GM21529 (cell line): ENCODE measurements at regions not wholly inside any gene's neighbourhood (a gene's known extent, or its start where the extent isn't known, plus 50 kb on each side); places are given as distances from the start of the nearest gene placed in this dataset.

Experiments
- ATAC-seq: cut with Tn5 transposase; IDR thresholded peaks from one replicate; pipeline ENCODE4 v1.9.1; 2021; ENCODE audit not compliant: unreplicated experiment

DNA sequence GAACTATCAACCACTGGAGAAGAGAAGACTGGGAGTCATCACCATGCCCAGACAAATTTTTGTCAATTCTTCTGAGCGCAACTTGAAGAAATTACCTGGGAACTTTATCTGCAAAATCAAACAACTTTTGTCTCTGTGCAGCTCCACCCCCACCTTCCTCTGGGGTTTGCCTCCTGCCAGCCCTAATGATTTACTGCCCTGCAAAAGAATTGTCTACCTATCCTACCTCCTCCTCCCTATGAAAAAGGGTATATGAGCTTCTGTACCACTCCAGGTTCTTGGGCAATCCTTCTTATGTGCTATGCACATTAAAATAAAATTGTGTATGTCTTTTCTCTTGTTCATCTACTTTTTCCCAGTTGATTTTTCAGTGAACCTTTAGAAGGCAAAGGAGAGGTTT is 191.9 kb downstream of the URB2 start:
- ATAC-seq = no peak

DNA sequence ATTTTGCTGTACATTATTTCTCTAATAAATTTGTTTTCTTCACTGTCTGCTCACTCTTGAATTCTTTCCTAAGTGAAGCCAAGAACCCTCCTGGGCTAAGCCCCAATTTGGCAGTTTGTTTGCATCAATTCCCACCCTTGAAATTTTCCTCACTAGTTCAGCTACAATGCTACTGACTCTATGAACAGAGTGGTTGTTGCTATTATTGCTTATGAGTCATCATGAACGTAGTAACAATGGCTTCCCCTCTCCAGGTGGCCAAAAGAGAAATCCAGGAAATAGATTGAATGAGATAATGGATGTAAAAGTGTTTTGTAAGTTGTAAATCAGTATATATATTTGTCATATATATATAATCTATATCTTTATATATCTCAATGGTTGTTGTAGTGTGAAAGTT is 193.0 kb downstream of the URB2 start:
- ATAC-seq = no peak

DNA sequence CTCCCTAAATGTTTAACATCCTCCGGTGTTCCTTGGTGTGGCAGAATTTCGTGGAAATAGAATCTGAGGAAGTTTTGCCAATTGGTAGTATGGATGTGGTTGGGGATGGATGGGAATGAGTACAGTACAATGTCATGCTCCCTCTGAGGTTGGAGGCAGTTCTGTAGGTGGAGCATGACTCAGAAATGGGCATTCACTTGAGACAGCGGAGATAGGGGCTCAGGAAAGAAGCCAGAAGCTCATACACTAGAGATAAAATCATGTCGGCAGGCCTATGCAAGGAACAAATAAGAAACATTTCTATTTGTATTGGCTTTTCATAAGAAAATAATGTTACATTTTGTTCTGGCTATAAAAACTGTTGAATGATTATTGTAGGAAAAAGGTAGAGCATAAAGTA is 196.0 kb downstream of the URB2 start:
- no peak for ATAC-seq

DNA sequence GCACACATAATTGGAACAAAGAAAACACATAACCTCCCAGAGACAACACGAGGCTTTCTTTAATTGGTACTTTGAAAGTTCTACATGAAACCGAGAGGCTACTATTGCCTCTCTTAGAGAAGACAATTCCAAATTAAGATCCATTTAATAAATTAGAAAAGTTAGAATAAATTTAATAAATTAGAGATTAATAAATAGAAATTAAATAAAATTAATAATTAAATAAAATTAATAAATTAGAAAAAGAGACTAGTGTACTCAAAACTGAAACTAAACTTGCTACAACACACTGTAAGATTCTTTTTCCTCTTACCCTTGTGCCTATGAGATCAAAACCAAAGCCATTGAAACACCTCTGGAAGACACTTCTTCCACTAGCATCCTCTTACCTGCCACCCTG is 199.0 kb downstream of the URB2 start:
- no peak for ATAC-seq

DNA sequence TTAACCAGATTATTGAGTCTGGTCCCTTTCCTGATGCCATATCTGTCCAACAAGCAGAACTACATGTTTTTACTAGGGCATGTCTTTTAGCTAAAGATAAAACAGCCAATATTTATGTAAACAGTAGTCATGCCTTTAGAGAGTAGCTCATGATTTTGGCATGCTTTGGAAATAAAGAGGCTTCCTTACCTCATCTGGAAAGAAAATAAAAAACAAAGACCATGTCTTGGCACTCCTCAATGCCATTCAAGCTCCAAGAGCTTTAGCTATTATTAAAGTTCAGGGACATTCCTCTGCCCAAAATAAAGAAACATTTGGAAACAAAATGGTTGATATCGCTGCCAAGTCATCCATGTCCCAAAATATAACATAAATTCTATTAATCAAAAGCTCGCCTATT is 202.4 kb downstream of the URB2 start:
- no peak for ATAC-seq

DNA sequence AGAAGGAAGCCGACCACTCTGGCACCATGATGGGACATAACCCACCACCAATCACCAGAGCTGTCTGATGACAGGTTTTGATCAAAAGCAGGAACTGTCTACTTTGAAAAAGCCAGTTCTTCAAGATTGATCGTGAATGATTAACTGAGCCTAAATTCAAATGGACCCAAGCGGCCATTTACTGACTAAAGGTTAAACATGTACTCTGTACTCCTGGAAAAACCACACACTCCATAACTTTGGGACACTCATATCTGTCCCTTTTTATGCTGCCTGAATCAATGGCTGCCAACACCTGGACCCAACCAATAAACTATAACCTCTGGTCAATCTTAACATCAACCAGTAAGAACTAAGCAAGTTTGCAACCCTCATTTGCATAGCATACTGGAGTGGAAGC is 206.6 kb downstream of the URB2 start:
- ATAC-seq = no peak

DNA sequence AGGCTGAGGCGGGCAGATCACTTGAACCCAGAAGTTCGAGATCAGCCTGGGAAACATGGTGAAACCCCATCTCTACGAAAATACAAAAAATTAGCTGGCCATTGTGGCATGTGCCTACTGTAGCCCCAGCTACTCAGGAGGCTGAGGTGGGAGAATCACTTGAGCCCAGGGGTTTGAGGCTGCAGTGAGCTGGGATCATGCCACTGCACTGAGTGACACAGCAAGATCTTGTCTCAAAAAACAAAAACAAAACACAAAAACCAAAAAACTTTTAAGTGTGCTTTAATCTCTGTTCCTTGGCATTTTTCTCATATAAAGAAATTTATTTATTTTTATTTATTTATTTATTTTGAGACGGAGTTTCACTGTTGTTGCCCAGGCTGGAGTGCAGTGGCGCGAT is 208.2 kb downstream of the URB2 start:
- ATAC-seq = no peak

DNA sequence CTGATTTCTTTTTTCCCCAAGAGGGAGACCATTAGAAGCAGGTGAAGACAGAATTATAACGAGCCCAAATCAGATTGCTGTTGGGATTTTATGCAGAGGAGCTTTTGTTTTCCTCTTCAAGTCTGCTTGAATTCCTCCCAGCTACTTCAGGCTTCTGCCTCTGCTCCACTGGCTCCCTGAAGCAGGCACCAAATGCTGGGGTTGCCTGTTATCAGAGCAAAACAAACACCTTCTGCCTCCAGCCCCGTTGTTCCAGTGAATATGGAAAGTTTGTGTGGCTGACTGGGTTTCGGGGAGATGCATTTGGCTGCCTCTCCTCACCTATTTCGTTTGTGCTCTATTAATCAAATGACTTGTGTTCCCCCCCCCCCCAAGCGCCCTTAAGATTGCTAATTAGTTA is 209.2 kb downstream of the URB2 start:
- no peak for ATAC-seq

DNA sequence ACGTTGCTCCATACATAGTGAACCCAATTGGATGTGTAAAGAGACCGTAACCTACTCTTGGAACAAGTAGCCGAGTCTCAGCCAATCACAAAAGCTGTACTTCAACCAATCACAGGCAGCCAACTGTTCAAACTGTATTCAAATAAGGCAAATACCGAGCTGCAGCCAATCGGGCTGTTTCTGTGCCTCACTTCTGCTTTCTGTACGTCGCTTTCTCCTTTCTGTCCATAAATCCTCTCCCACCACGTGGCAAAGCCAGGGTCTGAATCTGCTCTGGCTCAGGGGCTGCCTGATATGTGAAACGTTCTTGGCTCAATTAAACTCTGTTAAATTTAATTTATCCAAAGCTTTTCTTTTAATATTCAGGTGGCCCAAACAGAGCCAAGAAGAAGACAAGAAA is 210.3 kb downstream of the URB2 start:
- no peak for ATAC-seq

DNA sequence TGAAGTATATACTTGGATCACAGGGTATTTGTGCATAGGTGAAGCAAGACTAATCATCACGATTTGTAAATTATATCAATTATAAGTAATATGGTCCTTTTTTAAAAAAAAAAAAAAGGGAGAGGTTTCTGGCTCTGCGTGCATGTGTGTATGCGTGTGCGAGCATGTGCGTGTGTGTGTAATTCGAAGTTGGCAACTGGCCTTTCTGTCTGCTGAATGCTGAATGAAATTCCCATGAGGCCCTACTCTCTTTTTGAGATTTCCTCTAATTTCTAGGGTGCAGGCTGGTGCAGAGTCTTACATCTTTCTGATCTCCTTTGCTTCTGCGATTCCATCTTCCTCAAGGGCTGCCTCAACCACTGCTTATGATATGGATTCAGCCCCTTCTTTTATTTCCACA is 212.2 kb downstream of the URB2 start:
- no peak for ATAC-seq

DNA sequence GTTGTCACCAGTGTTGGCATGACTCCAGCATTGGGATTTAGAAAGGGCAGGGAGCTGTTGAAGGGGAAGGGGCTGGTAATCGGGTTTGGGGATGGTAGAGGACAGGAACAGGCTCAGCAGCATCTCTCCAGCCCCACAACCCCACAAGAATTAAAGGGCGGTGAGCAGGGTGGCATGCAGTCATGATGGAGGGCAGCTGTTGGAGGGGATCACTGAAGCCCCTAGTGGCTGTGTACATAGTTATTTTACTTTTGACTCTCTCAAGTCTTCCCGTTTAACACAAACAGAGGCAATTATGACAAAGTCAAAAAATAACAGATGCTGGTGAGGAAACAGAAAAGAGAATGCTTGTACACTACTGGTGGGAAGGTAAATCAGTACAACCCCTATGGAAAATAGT is 213.8 kb downstream of the URB2 start:
- no peak for ATAC-seq

DNA sequence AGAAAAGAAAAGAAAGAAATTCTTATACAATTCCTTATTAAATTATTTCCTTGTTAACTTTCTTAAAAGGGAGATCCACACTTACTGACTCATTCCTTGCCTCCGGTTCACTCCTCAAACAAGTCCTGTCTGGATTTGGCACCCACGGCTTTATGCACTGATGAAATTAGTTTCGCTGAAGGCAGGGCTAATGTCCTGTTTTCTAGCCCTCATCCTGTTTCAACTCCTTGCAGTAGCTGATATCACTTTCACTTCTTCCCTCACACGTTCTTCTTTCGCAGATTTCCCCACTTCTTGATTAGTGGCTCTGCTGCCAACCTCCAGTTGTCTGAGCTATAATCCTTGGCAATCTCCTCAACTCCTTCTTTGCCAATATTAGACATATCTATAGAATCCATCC is 215.2 kb downstream of the URB2 start:
- peak; percentile 80 for ATAC-seq

DNA sequence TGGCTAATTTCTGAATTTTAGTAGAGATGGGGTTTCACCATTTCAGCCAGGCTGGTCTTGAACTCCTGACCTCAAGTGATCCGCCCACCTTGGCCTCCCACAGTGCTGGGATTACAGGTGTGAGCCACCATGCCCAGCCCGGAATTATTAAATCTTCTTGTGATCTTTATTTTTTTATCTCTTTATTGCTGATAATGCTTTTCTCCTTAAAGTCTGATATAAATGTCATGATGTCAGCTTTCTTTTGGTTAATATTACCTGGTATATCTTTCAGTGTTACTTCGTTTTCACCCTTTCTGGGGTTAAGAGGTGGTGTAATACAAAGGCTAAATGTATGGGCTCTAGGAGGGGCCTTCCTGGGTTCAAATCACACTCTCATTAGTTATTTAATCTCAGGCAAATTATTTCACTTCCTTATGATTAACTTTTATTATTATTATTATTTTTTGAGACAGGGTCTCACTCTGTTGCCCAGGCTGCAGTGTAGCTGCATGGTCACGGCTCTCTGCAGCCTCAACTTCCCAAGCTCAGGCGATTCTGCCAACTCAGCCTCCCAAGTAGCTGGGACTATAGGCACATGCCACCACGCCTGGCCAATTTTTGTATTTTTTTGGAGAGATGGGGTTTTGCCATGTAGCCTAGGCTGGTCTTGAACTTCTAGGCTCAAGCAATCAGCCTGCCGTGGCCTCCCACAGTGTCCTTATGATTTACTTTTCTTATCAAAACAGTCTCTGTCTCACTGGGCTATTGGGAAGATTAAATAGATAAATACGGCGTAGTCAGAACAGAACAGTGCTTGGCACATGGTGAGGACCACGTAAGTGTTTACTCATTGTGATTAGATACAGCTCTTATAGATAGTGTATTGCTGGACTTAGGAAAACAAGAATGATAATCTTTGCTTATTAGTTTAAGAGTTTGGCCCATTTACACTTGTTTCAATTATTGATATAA is 216.5 kb downstream of the URB2 start:
- no peak for ATAC-seq

DNA sequence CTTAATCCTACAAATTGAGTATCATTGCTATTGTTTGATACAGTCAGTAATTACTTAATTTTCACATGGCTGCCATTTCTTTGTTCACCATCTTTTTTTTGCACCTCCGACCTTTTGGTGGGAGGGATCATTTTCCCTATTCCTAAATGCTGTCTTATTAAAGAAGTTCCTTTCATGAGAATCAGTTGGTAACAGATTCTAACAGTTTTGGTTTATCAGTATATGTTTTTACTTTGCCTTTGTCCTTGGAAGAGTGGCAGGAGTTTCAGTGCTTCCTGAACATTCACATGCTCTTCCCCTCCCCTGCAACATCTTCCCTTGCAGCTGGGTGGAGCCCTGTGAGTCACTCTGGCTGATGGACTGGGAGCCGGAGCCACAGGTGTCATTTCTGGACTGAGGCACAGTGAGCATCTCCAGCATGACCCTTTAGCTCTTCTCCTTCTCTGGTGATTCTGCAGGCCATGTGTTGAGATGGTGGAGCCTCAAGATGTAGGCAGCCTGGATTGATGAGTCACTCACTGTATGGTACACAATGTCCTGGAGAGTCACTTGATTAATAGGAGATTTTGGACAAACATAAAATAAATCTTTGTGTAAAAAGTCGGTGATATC is 217.7 kb downstream of the URB2 start:
- no peak for ATAC-seq

DNA sequence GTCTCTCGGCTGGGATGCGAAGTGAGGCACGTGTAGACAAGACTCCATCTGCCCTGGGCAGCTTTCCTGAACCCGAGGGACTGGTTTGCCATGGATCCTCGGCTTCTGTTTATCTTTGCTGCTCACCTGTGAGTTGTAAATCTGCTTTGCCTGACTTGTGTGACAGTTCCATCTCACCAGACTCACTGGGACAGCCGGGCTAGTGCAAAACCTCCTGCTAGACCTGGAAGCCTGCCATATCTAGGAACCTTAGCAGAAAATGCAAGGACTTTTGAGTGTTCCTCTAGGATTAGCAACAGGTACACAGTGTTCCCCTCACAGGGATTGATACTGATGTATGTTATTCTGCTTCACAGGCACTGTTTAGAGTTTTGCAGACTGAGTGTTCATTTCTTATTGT is 218.6 kb downstream of the URB2 start:
- ATAC-seq = no peak

DNA sequence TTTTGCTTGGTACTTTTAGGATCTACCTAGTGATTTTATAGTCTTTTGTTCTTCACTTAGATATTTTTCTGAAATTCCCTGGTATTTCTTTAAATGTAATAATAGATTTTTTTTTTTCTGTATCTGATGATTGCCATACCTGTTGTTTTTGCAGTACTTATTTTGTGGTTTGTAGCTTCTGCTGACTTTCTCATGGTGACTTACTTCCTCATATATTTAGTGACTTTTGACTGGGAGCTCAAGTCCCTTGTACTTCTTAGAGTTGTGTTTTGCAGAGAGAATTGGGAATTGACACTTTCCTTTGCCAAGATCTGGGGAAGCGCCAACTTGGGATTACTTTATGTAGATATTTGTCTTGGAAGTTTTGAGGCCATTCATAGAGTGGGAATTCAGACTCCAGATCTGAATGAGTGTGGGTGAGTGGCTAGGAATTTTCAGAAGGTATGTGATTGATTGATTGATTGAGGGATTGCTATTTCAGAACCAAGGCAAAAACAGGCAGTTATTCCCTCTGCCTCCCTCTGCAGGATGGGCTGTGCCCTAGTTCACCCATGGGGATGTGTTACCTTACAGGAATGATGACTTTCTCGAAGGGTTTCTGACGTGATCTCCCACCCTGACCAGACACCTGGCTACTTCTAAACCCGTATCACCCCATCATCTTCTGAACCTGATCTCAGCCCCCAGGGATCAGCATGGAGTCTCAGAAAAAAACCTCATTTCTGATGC is 219.5 kb downstream of the URB2 start:
- ATAC-seq = no peak

DNA sequence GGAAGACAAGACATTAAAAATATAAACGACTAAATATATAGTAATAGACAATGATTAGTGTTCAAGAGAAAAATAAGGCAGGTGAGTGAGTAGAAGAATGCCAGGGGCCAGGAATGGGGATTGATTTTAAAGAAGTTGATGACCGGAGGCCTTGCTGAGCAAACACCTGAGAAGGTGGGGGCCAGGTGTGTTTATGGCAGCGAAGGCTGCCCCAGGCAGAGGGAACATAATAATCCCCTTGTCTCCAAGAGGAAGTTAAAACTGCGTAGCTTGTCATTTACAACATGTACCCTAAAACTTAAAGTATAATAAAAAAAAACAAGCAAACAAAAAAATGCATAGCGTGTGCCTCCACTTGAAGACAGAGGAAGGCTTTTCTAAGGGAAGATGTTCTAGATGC is 220.3 kb downstream of the URB2 start:
- ATAC-seq = no peak

DNA sequence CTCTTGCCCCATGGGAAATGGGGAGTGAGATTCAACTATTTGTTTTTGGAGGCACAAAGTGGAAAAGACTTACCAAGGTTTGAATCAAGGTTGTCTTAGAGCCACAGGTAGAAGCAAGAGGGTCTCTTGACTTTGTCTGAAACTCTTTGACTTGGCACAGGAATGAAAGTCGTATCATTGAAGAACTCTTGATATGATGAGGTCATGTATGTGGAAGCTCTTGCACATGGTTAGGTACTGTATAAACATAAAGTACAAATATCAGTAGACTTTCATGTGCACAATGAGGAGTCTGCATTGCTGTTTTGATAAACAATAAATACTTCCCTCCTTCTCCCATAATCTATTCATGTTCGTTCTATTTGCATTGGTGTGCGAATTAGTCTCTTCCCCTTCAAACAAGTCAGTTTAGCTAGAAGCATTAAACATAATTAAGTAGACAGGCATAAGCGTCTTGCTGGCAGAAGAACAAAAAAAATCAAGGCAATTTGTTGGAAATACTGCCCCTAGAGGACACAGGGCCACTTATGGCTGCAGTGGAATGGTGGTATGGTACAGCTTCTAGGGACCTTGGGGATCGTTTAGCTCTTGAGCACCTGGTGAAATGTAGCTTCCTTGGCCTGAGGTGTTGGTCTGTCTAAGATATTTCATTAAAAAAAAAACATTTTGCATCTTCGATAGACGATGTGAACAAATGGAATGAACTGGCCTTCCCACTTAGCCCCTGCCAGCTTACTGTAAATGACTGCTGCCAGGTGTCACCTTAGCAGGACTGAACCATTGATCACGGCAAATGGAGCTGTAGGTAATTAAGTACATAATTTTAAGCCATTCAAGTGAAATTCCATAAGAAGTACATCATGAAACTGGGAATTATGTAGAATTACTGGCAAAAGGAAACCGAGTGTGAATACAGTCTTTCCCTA is 218.0 kb upstream of the GALNT2 start:
- no peak for ATAC-seq

DNA sequence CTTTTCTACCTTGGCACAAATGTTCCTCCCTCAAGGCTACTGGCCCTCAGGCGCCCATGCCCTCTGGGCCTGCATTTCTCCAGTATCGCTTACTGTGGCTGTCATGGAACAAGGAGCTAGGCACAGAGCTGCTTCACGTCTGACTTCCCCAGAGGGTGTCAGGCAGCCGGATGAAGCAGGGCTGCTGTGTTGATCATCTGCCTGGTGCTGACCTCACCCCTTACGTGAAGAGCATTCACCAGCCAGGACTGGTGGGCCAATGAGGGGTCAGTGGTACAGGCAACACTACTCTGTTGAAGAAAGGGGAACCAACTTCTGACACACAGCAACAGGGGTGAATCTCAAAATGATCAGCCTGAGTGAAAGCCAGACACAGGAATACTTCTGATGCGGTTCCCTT is 215.5 kb upstream of the GALNT2 start:
- ATAC-seq = no peak

DNA sequence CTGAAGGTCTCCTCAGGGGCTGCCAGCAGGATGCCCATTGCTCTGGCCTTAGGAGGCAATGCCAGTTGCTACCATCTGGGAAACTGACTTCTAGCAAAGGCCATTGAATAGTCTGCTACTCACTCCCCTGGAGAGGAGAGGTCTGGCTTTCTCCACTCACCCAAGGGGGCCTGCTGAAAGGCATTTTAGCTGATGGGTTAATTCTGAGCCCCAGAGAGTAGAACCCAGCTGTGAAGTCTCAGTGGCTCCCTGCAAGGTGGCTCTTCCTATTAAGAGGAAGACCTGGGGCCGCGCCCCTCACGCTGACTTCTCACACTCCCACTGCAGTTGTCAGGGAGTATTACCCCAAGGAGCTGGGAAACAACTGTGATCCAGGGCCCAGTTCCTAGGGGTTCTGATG is 213.3 kb upstream of the GALNT2 start:
- ATAC-seq = no peak

DNA sequence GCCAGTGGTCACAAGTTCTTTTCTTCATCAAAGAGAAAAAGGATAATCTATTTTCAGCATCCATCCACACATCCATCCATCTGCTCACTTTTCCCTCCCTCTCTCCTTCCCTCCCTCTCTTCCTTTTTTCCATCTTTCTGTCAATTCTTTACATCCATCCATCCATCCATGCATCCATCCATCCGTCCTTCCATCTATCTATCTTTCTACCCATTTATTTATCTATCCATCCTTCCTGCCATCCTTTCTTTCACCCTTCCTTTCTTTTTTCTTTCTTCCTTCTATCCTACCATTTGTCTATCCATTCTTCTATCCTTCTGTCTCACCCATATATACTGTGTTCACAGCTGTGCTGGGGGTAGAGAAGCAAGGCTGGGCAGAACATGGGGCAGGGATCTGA is 212.4 kb upstream of the GALNT2 start:
- no peak for ATAC-seq
